ENCODE measurements at regions not wholly inside any gene's neighbourhood (a gene's known extent, or its start where the extent isn't known, plus 50 kb on each side); places are given as distances from the start of the nearest gene placed in this dataset.

DNA sequence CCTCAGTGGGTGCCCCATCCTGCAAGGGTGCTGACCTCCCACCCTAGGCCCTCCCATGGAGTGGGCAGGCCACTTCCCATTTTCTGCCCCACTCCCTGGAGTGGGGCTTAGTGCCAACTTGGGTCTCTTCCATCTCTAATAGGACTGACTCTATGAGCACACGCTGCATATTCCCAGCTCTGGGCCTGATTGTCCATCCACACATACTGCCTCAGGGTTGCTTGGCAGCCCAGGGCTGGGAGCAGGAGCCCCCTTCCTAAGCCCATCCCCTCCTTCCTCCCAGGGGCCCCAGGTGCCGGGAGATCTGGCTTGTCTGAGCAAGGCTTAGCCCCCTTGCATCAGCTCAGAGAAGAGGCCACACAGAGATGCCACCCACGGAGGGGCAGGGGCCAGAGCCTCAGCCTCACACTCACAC, 55.1 kb downstream of the PJA1 start:
- DNase-seq: no peak

DNA sequence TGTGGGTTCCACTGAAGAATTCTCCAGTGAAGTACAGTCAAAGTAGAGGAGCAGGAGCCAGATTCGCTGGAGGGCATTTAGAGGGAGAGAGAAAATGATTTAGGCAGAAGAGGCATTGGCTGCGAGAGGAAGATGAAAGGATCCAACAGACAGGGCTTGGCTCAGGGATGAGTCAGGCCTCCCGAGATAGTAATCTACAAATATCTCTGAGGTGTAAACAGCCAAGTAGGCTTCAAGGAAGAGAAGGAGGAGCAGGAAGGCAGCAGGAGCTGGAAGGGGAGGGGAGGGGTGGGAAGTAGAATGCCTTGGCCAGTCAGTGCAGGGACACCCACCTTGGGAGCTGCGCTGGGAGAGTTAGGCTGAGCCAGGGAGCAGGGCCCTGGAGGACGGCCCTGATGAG, 55.5 kb downstream of the PJA1 start:
- DNase-seq: no peak

DNA sequence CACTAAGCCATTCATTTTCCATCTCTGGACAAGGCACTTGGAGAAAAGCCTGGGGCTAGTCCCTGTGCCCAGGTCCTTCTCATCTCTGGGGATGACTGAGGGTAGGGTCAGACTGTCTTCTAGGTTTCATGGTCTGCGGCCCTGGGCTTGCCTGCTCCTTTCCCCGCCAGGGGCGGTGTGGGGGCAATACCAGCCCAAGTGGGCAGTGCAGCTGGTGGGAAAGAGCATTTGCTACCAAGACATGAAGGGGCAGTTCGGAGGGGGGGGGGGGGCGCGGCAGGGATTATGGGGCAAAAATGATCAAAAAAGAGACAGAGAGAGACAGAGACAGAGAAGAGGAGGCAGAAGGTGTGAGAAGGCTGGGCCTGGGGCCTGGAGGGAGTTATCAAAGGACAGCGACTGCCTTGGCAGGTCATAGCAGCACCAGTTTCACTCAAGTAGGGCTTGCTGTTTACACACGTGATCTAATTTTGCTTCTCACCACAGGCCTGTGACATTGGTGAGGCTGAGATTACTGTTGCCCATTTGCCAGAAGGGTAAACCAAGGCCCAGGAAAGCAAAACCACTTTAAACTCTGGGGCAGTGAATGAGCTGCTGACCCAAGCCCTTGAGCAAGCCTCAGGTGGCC, 56.1 kb downstream of the PJA1 start:
- DNase-seq: no peak

DNA sequence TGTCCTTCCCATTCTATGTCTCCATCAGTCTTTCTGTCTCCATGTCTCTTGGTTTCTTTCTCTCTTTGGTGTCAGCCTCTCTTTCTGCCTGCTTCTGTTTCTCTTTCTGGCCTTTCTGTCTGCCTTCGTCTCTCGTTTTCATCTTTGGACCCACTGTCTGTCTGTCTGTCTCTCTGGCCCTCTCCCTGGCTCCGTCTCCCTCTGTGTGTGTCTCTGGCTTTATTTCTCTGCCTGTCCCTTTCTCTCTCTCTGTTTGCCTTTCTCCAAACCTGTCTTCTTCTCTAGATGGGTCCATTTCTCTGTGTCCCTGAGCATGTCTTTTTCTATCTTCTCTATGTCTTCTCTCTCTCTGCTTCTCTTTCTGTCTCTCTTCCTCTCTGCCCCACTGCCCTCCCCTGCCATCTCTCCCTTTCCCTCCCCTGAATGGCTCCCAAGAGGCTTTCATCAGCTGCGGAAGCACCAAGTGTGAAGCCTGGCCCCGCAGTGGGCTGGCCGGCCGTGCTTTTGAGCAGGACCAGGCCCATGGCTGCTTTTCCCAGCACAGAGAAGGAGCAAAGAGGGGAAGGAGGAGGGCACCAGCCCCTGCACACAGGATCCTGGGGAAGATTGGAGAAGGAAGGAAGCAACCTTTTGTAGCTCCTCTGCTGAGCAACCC, 57.4 kb downstream of the PJA1 start:
- DNase-seq: no peak

DNA sequence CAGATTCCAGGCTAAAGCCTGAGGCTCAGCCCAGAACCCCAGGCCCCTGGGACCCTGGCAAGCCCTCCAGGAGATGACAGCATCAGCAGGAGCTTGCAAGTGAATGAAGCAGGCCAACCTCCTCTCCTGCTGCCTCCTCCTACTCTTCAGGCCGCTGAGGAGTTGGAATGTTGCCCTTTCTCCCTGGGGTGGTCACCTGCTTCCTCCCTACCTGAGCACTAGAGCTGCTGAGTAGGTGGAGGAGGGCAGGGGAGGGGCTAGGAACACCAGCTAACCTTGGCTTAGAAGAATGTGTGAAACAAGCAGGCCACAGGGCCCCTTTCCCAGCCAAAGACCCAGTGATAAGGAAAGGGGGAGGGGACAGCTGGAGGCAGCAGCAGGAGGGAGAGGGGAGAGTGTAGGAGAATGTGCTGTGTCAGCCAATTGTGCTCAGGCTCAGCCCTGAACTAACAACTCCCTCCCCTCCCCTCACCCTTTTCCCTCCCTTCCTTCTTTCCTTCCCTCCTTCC, 58.0 kb downstream of the PJA1 start:
- no peak for DNase-seq

DNA sequence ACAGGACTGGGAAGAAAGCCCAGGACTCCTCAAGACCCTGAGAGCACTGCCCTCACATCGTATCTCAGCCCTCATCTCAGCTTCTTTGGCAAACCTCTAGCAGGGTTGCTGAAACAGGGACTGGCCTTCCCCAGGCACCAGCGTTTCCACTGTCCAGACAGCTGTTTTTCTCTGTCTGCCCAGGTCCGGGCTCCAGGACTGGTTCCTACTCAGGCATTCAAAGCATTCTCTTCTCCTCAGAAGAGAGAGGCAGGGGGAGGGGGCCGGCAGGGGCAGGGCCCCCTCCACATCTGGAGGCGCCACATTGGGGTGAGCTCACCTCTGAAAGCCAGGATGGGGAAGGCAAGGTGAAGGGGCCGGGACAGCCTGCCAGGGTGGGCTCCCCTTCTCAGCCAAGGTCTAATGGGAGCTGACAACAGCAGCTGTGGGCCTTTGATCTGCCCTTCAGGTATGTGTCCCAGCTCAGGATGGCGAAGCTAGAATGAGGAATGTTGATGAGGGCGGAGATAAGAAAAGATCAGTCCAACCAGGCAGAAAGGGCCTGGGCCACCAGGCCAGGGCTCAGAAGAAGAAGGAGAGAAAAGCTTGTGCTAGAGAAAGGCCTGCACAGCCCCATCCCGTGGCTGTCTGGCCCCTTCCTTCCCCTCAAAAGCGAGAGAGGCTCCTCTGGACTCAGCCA, 60.4 kb downstream of the PJA1 start:
- no peak for DNase-seq

DNA sequence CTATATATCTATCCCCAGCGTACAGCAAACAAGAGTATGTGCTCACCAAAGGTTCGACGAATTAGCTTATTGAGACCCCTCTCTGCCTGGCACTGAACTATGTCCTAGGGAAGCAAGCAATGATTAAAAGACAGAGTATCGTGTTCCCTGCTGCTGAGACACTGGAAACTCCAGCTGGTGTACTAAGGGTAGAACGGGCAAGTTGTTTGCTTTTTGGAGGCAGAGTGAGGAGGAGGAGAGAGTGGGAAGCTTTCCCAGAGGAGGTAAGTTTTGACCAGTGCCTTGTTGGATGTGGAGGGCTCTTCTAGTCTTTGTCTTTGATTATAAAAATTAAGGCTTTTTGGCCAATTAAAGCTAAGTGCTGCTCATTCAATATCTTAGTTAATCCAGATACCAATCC, 61.7 kb downstream of the PJA1 start:
- DNase-seq: no peak

DNA sequence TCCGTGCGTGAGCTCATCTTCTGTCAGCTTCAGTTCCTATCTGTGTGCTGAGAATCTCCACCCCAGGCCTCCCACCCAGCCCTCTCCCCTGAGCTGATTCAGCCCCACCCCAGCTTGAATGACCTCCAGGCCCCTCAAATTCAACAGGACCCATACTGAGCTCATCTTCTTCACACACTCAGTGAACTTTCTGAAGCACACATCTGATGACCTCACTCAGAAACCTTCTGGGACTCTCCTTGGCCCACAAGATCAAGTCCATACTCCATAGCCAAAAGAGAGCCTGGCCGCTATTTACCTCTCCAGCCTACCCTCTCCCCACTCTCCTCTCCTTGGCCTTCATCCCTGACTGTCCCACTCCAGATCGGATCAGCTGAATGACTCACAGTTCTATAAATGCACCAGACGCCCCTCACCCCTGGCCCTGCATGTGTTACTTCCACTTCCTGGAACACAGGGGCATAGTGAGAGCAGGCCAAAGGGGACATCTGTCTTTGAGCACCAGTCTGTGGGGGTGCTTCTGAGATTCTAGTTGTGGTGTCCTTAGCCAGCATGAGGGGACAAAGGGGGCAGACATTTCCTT, 62.5 kb downstream of the PJA1 start:
- DNase-seq: no peak

DNA sequence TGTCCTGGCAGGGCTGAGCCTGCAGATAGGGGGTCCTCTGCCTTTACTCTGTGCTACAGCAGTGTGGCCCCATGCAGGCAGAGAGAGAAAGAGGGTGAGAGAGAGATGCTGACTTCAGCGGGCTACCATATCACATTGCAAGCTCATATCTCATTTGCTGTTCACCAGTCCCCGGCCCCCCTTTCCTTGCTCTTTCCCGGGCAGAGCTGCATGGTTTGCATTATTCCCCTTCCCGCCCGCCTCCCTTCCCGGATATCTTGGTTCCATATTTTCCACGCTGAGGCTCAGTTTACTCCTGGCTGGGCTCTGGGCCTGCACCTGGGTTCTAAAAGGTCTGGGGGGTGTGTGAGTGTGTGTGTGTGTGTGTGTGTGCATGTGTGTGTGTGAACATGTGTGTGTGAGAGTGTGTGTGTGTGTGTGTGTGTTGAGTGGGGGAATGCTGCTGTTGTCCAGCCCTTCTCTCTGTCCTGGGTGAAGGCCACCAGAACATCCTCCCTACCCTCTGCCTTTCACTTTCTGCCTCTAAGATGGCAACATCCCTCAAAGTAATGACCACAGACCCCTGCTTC, 63.5 kb downstream of the PJA1 start:
- no peak for DNase-seq

DNA sequence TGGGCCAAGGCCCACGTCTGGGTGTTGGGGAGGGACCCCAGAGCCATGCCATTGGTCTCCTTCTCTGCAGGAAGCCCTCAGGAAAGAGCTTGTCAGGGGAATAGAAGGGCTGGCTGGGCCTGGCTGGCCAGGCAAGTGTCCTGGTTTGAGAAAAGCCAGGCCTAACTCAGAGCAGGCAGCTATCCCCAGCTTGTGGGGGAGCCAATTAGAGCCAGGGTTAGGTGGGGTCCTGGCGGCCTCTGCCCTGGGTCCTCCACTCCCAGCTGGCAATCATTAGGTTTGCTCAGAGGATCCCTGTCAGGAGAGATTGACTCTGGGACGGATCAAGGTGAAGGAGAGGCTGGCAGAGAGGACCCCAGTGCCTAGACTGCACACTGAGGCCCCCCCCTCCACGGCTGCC, 64.8 kb downstream of the PJA1 start:
- DNase-seq: no peak

DNA sequence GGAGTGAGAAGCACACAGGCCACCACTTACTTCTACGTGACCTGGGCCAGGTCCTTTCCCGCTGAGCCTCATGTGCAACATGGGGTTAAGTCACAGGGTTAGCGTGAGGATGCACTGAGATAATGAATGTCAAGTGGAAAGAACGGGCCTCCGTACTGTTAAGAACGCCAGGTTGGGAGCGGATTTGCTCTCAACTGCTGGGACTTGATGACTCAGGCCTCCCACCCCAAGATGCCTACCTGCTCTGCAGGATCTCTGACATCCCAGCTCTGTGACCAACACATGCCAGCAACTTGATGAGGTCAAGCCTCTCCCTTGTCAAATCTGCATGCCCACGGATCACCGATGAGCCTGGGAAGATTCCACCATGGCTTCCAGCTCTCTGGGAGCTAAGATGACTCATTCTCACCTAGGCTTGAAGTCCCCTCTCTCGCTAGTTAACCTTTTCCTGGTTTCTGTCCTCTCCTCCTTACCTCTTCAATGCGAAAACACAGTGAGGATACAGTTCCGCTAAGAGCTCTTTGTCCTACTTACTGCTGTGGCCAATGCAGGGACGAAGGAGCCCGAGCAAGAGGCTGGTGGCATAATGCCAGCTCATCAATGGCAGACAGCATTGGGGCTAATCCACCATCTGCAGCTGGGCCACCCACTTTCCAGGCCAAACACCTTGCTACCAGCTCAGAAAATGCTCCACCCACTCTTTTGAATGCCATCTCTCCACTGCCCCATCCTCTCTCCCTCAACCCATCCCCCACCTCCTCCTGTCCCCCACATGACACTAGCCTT, 67.6 kb downstream of the PJA1 start:
- no peak for DNase-seq

DNA sequence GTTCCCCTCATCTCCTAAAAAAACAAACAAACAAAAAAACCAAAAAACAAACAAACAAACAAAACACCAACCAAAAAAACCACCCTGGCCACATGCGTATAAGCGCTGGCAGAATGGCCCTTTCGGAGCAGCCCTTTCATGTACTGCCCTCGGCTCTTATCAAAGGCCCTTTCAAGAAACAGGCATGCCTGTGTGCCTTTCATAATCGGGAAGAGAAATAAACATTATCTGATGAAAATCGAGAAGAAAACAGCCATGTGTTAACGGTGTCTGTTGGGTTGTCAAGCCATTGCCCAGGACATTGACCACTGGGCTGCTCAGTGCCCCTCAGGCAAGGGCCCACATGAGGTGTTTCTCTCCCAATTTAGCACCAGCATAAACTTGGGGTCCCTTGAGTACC, 68.3 kb downstream of the PJA1 start:
- DNase-seq: no peak

DNA sequence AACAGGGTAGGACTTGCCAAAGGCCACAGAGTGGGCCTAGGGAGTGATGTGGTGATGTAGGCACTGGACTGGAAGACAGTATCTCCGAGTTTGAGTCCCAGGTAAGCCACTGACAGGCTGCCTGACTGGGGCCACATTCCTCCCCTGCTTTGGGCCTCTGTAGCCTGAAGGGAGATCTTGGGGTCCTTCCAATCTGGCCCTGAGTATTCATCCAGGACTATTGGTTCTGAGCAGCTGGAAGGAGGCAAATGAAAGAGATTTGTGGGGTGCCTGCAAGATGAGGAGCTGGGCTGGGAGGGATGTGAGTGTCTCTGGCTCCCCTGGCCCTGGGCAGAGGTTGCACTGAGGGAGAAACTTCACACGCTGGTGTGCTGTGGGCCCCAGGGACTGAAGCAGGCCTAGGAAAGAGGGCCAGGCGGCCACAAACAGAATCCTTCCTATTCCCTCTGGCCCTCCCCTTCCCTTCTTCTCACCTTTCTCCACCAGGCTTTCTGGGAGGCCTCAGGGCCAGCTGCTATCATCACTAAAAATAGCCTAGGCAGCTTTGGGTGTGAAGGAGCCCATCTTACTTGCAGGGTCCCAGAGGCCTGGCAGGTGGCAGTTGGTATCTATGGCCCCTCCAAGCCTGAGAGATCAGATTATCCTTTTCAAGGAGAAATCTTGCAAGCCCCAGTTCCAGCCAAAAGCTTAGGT, 70.1 kb downstream of the PJA1 start:
- no peak for DNase-seq

DNA sequence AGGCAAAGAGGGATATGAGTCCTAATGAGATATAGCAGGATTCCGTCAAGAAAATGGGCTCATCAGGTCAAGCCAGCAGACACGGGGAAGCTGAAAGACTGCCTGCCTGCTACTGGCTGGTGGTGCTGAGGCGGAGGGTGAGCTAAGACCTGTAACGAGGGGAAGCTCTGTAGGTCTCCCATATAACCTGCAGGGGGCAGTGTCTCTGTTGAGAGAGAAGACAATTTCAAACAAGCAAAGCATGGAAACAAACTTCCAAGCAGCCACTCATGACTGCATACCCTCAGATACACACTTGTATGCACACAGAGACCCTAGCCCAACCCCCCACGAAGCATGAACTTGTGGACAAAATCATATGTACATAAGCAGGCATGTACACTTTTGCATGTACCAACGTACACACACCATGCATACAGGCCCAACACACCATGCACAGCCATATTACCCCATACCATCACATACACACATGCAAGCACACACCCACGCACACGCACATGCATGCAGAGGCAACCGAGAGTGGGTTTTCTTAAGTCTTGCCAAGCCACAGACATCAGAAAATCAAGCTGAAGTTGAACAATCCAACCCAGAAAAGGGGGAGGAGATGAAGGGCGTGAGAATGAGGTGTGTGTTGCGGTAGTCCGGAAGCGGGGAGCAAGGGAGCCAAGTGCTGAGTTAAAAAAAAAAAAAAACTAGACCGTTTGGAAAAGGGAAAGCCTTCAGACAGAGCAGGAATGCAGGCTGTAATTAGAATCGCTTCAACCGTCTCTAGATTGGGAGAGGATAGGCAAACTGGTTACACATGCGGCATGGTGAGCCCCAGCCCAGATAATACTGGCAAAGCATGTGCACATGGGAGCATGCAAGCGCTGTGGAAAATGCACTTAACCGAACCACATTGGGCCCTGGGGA, 71.0 kb downstream of the PJA1 start:
- peak in 2 of 5 donors; percentile 0 to 43 for DNase-seq

DNA sequence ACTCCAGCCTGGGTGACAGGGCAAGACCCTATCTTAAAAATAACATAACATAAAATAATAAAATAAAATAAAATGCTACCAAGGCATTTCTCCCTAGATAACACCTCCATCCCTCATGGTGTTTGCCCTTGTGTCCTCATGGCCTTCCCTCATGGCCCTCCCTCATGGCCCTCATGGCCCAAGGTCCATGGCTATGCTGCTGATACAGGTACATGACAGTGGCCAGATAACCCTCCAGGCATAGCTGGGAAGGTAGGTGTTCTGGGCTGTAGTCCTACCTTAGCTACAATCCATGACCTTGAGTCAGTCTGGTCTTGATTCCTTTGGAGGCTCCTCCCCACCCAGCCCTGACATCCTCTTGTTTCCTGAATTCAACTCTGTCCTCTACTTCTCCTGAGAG, 75.2 kb downstream of the PJA1 start:
- no peak for DNase-seq

DNA sequence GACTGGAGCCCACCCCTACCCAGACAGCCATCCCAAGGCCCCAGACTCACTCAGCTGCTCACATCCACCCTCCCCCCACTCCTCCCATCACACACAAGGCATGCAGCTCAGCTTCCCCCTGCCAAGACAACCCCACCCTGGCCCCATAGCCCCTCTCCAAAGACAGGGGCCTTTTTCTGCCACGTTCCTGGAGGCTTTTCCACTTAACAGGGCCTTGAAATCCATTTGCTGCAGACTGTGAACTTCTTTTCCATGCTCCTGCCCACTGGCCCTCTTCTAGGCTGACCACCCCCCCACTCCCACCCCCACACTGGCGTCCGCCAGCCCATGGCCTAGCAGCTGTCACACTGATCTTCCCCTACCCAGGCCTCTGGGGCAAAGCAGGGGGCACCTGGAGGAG, 76.0 kb downstream of the PJA1 start:
- DNase-seq: no peak

DNA sequence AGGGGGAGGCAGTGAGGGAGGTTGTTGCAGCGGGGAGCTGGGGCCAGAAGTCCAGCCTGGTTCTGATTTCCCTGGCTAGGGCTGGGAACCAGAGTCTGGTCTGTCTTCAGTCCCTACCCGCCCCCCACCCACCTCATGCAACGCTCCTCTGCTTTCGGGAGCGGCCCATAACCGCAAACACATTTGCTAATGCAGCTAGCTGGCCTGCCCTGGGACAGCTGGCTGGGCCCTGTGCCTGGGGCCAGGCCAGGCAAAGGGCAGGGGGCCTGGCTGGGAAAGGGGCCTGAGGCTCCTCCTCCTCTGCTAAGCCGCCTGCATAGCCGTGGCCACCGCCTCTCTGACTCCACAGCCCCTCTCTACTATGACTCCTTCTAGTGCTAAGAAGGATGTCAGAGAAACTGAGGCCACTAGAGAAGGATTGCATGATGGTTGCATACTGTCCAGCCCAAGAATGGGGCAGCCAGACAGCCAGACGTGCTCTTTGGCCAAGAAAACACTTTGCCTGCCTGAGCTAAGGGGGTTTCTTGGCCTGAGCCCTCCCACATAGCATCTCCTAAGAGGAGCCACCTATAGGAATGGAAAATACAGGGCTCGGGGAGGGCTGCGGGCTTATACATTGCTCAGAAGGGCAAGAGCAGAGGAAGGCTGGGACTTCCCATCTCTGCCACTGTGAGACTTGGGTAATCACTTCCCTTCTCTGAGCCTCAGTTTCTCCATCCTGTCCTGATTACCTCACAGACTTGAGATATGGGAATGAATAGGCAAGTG, 76.9 kb downstream of the PJA1 start:
- DNase-seq: no peak

DNA sequence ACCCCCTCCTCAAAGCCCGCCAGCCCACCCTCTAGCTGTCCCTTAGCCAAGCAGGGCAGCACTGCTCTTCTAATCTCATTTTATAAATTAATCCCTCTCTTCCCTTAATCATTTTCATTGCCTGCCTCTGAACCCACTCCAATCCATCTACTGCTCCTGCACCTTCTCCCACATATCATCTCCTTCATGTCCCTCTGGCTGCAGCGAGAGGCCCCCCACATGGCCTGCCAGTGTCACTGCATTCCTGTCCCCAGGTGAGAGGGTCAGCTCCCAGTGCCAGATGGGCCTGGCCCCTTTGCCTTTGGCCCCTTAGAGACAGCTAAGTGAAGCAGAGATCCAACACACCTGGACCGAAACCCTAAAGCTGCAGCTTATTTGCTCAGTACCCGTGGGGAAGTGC, 79.4 kb downstream of the PJA1 start:
- no peak for DNase-seq

DNA sequence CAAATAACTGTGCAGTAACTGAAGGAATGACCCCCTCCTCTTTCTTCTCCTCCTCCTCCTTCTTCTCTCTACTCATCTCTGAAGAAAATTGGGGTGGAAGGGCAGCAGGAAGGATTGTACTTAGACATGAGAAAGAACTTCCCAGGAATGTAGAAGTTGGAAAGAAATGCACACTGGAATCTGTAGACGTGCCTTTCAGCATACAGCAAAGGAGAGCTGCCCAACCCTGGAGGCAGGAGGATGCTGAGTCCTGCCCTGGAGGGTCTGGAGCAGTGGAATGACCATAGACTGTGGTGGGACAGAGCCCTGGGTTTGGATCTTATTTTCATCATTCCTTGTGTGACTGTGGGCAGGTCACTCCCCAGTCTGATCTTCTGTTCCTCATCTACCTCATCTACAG, 80.1 kb downstream of the PJA1 start:
- DNase-seq: no peak

DNA sequence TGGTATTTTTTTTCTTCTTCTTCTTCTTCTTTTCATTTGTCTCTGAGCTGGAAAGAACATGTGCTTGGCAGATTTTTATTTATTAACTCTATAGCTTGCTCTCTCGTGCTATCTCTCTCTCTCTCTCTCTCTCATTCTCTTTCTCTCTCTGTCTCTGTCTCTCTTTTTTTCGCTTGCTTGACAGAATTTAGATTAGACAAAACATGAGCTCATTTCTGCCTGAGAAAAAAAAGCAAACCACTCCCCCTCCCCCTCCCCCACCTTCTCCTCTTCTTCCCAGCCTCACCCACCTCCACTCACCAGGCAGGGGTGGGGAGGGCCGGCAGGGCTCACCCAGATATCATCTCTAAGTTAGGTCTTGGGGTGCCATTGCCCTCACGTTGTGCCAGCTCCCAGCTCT, 81.5 kb downstream of the PJA1 start:
- no peak for DNase-seq

All from T-helper 1 cell (primary cell).